Nucleus accumbens (tissue), 56 donors: ENCODE measurements at regions not wholly inside any gene's neighbourhood (a gene's known extent, or its start where the extent isn't known, plus 50 kb on each side); places are given as distances from the start of the nearest gene placed in this dataset.

Experiments
- DNase-seq, 56 donors: peaks; one replicate each; lab custom pipeline; 2025; lab: John Stamatoyannopoulos, UW

DNA sequence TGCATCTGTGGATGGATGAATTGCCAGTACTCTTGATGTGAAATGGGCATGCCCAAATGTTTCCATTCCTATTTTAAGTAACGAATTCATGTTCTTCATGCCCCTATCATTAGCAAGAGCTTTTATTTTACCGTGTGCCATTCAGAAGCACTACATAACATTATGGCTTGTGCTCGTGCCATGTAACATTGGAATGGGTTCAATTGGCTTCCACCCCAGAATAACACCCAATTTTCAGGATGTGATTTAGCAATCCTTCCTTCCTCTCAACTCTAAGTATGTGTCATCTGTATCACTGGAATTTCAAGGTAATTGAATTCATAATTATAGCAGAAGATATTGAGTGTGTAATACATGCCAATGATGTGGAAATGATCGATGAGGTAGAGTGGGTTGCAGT lies 145.8 kb upstream of the TMPO start:
- no peak for DNase-seq

DNA sequence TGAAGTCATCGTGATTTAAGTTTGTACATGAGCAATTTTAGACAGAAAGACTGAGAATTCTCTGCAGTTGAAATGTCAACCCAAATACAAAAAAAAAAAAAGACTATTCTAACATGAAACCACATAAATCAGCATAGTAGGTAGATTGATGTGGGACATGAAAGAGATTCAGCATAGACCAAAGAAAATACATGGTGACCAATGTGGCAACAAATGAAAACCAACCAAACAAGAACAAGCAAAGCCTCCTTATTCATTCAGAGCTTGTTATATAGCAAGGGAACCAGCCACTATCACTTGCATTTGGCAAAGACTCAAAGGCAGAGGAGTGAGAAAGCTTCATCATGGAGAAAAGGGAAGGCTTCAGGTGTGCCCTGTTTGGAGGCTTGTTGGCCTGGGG lies 144.4 kb upstream of the TMPO start:
- no peak for DNase-seq

GRCh38 chr12:98371419-98371818 lies 144.0 kb upstream of the TMPO start:
- DNase-seq, result no peak

DNA sequence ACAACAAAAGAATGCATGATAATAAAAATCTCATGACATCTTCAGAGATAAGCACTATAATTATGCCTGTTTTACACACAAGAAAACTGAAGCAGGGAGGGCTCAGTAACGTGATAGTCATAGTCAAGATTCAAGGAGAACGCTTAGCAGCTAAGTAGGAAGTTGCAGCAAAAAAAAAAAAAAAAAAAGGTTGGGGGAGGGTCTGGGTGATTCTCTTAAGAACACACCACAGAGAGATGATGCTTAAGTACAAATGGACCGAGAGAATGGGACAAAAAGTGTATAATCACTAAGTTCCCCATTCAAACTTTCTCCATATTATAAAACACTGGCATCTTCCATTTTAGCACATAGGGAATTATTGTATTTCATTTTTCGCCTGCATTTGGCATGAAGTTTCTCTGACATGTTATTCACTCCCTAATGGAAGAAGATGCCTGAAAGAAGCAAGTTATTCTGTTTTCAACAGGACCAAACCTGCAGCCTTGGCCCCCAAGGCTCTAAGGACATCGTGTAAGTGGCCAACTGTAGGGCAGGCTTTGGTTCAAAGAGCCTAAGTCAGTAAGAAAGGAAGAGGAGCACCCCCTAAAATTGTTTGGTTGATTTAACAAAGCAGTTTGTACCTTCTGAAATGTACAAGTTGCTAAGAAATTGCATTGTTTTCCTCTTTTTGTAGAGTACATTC lies 142.9 kb upstream of the TMPO start:
- no peak for DNase-seq

DNA sequence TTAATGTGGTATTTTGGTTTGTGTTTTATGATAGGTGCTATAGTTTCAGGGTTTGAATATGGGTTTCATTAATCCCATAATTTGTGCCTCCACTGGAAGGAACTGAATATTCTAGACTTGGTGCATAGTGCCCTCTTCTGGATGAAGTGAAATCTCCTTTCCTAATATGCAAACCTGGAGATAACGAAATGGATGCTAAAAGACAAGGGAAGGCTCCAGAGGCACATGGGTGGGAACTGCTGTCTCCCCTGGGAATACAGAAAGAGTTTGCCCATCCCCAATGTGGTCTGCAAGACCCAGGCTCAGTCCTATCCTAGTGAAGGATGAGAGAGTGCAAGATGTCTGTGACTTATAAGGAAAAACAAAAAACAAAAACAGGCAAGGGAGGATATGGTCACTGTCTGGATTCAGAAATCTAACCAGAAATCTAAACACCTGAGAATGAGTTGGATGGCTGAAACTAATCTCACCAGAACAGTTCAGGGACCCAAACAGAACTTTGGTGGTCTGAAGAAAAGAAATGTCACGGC lies 142.3 kb upstream of the TMPO start:
- no peak for DNase-seq

DNA sequence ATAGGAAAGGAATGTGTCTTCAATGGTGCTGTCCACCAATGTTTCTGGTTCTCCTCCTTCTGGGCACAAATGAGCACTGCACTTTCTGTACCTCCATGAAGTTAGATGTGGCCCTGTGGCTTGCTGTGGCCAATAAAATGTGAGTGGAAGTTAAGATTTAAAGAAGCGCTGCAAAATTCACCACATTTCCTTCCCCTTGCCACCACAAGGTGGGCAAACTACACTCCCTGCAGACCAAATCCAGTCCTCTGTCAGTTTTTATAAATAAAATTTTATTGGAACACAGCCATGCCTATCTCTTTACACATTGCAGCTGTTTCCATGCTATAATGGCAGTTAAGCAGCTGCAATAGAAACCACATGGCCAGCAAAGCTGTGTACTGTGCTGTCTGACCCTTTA lies 141.4 kb upstream of the TMPO start:
- no peak for DNase-seq

GRCh38 chr12:98379106-98379505 lies 136.3 kb upstream of the TMPO start:
- no peak for DNase-seq

- DNase-seq, result no peak
These were observed 129.7 kb upstream of the TMPO start for GRCh38 chr12:98385641-98386040.

- no peak for DNase-seq
These were observed 127.9 kb upstream of the TMPO start for GRCh38 chr12:98387444-98387843.

DNA sequence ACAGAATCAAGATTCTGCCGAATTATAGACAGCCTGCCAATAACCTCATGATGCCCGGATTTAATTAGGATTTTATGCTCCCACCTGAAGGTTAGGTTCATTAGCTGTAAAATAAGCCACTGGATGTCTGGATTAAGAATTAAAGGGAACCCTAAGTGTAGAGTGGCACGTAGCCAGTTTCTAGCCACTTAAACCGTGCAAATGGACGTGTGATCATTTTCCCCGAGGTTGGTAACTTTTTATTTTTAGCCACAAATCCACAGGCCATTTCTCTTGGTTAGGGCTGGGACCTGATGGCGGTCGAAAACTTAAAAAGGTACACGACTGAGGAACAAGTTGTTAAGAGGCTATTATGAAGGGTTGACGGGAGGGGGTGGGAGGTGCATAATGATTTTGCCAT lies 127.3 kb upstream of the TMPO start:
- DNase-seq, result no peak

DNA sequence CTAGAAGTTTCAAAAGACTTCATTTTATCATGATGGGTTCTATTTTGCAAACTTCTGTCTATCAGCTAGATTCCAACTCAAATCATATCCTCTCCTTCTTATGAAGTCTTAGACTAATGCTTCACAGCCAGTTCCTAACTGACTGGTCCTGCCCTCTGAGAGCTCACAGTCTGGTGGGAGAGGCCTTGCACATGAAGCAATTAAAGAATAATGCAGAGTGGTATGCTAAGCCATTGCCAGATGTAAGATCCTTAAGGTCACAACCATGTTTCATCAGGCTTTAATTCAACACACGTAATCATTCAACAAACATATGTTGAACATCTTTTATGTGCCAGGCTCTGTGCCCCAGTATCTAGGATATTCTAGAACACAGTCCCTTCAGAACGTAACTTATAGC lies 125.8 kb upstream of the TMPO start:
- DNase-seq, result no peak

DNA sequence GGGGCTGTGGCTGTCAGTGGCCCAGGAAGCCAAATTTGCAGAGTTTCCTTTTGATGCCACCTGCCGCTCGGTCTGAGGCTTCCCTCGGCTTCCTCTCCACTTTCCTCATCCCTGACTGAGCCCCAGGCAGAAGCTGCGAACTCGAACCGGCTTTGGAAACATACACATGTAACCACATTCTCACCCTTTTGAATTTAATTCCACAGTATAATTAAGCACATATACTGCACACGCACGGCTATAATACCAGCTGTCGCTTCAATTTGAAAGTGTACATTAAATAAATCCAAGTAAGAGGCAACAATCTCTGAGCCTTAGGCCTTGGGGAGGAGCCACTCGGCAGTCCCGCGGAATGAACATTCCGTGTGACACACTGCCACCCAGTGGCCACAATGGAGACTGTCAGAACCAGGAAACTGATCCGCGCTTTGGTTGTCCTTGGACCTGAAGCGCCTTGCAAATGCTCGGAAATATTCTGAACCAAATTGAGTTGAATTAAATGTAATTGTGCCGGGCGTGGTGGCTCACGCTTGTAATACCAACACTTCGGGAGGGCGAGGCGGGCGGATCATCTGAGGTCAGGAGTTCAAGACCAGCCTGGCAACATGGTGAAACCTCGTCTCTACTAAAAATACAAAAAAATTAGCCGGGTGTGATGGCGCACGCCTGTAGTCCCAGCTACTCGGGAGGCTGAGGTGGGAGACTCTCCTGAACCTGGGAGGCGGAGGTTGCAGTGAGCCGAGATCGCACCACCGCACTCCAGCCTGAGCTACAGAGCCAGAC lies 117.9 kb upstream of the TMPO start:
- DNase-seq, result peak in 54 of 56 donors; percentile 7 to 87 (median 62)

DNA sequence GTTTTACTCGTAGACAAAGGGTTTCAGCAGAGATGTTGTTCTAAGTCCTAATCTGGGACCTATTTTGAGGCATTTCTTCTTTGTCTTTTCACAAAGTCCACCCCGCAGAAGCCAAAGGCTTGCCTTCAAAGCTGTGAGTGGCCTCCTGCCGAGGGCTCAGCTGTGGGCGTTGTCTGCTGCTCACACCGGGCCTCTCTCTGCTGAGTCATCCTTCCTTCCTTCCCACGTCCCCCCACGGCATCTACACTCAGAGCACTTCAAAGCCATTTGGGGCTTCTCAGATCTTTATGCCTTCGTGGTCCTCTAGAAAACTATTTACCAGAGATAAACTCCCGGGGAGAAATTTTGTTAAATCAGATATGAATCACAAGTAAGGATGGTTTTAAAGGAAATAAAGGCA lies 115.9 kb upstream of the TMPO start:
- peak in 6 of 56 donors; percentile 1 to 21 (median 2) for DNase-seq

GRCh38 chr12:98401427-98401826 lies 114.0 kb upstream of the TMPO start:
- DNase-seq, result no peak

DNA sequence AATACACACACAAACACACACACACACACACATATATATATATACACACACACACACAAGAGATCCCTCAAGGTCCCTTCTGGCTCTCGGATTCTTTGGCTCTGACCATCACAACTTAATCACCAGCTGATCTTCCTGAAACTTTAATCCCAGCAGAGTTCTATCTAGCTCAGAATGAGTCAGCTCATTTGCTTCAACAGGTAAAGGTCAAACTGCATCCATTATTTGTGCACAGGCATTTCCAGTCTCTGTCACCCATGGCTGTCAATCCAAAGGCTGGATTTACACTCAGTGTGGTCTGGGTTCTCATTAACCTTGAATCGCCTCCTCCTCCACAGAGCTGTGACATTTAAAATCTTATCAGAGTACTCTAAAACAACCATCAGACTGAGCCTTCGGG lies 113.3 kb upstream of the TMPO start:
- no peak for DNase-seq

DNA sequence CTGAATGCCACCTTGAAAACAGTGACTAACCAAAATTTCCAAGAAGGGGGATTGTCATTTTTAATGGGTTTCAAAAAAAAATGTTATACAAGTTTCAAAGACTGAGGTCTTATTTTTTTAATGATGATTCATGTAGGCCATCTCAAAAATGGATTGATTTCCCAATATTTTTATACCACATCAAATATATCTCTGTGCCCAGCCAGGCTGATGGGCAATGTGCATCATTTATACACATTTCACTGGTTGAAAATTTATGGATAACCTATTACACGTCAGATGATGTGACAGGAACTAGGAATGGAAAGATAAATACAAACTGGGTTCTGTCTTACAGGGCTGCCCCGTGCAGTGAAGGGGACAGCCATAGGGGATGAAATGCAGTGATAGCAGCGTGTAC lies 112.7 kb upstream of the TMPO start:
- no peak for DNase-seq

- DNase-seq, result no peak
These were observed 112.0 kb upstream of the TMPO start for GRCh38 chr12:98403385-98403784.

- no peak for DNase-seq
These were observed 111.5 kb upstream of the TMPO start for GRCh38 chr12:98403936-98404335.

- no peak for DNase-seq
These were observed 109.5 kb upstream of the TMPO start for GRCh38 chr12:98405805-98406366.

DNA sequence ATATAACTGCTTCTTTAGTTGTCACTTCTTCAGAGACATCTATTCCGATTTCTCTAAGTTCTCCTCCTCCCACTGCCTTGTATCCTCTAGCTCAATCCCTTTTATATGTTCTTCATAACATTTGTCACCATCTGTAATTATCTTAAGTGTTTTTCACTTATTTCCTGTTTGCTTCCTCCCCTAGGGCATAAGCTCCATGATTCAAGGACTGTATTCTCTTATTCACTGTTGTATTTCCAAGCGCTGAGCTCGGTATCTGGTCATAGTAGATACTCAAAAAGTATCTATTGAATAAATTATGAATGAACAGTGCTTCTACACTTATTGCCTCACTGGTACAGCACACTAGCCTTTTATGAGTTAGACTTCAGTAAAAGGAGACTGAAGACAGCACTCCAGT lies 109.0 kb upstream of the TMPO start:
- no peak for DNase-seq

- DNase-seq, result no peak
These were observed 106.7 kb upstream of the TMPO start for GRCh38 chr12:98408681-98409080.

DNA sequence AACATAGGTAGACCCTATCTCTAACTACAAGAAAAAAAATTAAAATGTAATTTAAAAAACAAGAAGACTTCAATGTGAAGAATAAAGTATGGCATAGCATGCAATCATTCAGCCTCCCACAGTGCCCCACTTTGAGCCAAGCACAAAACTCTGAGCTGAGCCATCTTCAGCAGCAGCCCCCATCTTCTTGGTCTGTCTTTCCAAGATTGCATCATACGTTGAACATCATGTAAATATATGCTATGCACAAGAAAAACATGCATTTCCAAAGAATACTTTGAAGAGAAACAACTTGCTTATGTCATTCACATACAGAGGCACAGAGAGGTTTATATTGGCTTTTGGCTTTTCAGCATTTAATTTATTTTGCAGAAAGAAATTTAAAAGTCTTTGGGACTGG lies 105.8 kb upstream of the TMPO start:
- no peak for DNase-seq
